H1 (cell line): ENCODE measurements at regions not wholly inside any gene's neighbourhood (a gene's known extent, or its start where the extent isn't known, plus 50 kb on each side); places are given as distances from the start of the nearest gene placed in this dataset.

Experiments used
- CTCF ChIA-PET: fragments of 300-600 bp; sonication (Branson Sonifier 250); formaldehyde crosslinking; loops from one replicate; lab custom pipeline; 2021; ENCODE audit not compliant: partially characterized antibody; lab: Charles Lee
- POLR2A ChIA-PET: fragments of 300-600 bp; sonication (Branson Sonifier 250); formaldehyde crosslinking; loops from one replicate; lab custom pipeline; 2021; ENCODE audit warnings: inconsistent platforms; ENCODE audit not compliant: partially characterized antibody; lab: Charles Lee
- DNase-seq, 2 experiments: peaks; one replicate each; pipeline versions ENCODE4 v3.0.0 to v3.0.0-alpha.2; 2010 to 2022; ENCODE audit warnings: low spot score in 2 of 2, low read depth in 1 of 2, mixed read lengths in 1 of 2
- FAIRE-seq: peaks from 2 replicates; lab custom pipeline; 2011; peaks lifted over from hg19 to GRCh38; lab: Jason Lieb, UNC
- H2AFZ ChIP-seq: 2 replicates; pipeline ENCODE4 v1.8.1; 2012; ENCODE audit warnings: low read length, inconsistent platforms
- H2AK5ac ChIP-seq: 2 replicates; pipeline ENCODE4 v1.6.1; 2013; ENCODE audit warnings: low read depth, low read length
- H2BK120ac ChIP-seq: replicated peaks from 2 replicates; pipeline ENCODE3; 2013; ENCODE audit warnings: low read depth, low read length, inconsistent platforms
- H2BK12ac ChIP-seq: 2 replicates; pipeline ENCODE4 v1.6.1; 2013; ENCODE audit warnings: low read depth, low read length
- H2BK15ac ChIP-seq: 2 replicates; pipeline ENCODE4 v1.6.1; 2013; ENCODE audit warnings: low read length
- H2BK20ac ChIP-seq: 2 replicates; pipeline ENCODE4 v1.6.1; 2013; ENCODE audit warnings: low read length
- H2BK5ac ChIP-seq: 2 replicates; pipeline ENCODE4 v1.6.1; 2013; ENCODE audit warnings: low read depth, low read length
- H3K14ac ChIP-seq: 2 replicates; pipeline ENCODE4 v1.6.1; 2013; ENCODE audit warnings: inconsistent platforms; ENCODE audit not compliant: insufficient read length
- H3K18ac ChIP-seq: 2 replicates; pipeline ENCODE4 v1.6.1; 2013; ENCODE audit warnings: low read length; ENCODE audit errors: extremely low read depth
- H3K23ac ChIP-seq: 2 replicates; pipeline ENCODE4 v1.6.1; 2013; ENCODE audit warnings: inconsistent platforms; ENCODE audit not compliant: insufficient read length
- H3K23me2 ChIP-seq: 2 replicates; pipeline ENCODE4 v1.6.1; 2013; ENCODE audit warnings: low read depth, low read length
- H3K27ac ChIP-seq: 2 replicates; pipeline ENCODE4 v1.6.1; 2011; ENCODE audit warnings: low read depth, low read length, inconsistent platforms
- H3K27me3 ChIP-seq, 4 experiments: replicated peaks in 1 of 4; 1 replicate in 1 of 4; 2 replicates in 3 of 4; pipeline versions ENCODE4 v1.6.1 to v1.8.1; 2011 to 2013; ENCODE audit warnings: low read length in 3 of 4, mild to moderate bottlenecking in 3 of 4, inconsistent platforms in 2 of 4, mixed read lengths in 2 of 4, moderate library complexity in 1 of 4; ENCODE audit not compliant: control insufficient read depth in 3 of 4, insufficient read depth in 3 of 4; ENCODE audit errors: extremely low read depth in 1 of 4
- H3K36me3 ChIP-seq, 4 experiments: 2 replicates each; pipeline versions ENCODE4 v1.6.1 to v1.8.1; 2011 to 2013; ENCODE audit warnings: mild to moderate bottlenecking in 4 of 4, low read length in 3 of 4, moderate library complexity in 2 of 4, control low read depth in 1 of 4, inconsistent platforms in 1 of 4; ENCODE audit not compliant: insufficient read depth in 4 of 4, control insufficient read depth in 2 of 4
- H3K4ac ChIP-seq: replicated peaks from 2 replicates; pipeline ENCODE3; 2013; ENCODE audit warnings: low read length, low read depth, mixed read lengths, inconsistent platforms; ENCODE audit not compliant: insufficient read length
- H3K4me1 ChIP-seq, 4 experiments: replicated peaks in 1 of 4; 1 replicate in 1 of 4; 2 replicates in 3 of 4; pipeline versions ENCODE4 v1.6.1 to v1.8.1; 2011 to 2013; ENCODE audit warnings: low read length in 3 of 4, inconsistent platforms in 2 of 4, mixed read lengths in 1 of 4; ENCODE audit not compliant: insufficient read depth in 4 of 4, control insufficient read depth in 3 of 4
- H3K4me2 ChIP-seq, 2 experiments: 2 replicates each; pipeline versions ENCODE4 v1.6.1 to v1.8.1; 2011 to 2013; ENCODE audit warnings: low read depth in 2 of 2, low read length in 2 of 2, control low read depth in 1 of 2, inconsistent platforms in 1 of 2, mild to moderate bottlenecking in 1 of 2; ENCODE audit not compliant: insufficient read depth in 1 of 2
- H3K4me3 ChIP-seq, 4 experiments: fragments of 200-600, 300-600 bp in 1 of 4; sonication (generic), shearing (Covaris generic), sonication (Bioruptor Twin) in 1 of 4; 2 replicates each; pipeline versions ENCODE4 v1.5.1 to v1.8.1; 2011 to 2016; ENCODE audit warnings: low read length in 4 of 4, low read depth in 3 of 4, control low read depth in 2 of 4, inconsistent platforms in 2 of 4, mild to moderate bottlenecking in 2 of 4, mixed read lengths in 1 of 4, moderate library complexity in 1 of 4; ENCODE audit not compliant: insufficient read depth in 2 of 4; ENCODE audit errors: extremely low read depth in 1 of 4
- H3K56ac ChIP-seq: replicated peaks from 2 replicates; pipeline ENCODE3; 2013; ENCODE audit warnings: low read depth, mild to moderate bottlenecking, mixed read lengths, low read length, inconsistent platforms; ENCODE audit not compliant: insufficient read length
- H3K79me1 ChIP-seq: 2 replicates; pipeline ENCODE4 v1.6.1; 2013; ENCODE audit warnings: low read depth, low read length, control low read depth
- H3K79me2 ChIP-seq, 2 experiments: 2 replicates each; pipeline versions ENCODE4 v1.6.1 to v1.8.1; 2012 to 2013; ENCODE audit warnings: low read length in 2 of 2, mild to moderate bottlenecking in 2 of 2, inconsistent platforms in 1 of 2; ENCODE audit not compliant: insufficient read depth in 2 of 2, control insufficient read depth in 1 of 2
- H3K9ac ChIP-seq, 4 experiments: replicated peaks in 1 of 4; 1 replicate in 1 of 4; 2 replicates in 3 of 4; pipeline versions ENCODE4 v1.6.1 to v1.8.1; 2011 to 2013; ENCODE audit warnings: low read depth in 3 of 4, low read length in 3 of 4, control low read depth in 2 of 4, mild to moderate bottlenecking in 2 of 4, moderate library complexity in 2 of 4, inconsistent platforms in 1 of 4; ENCODE audit errors: extremely low read depth in 1 of 4
- H3K9me3 ChIP-seq, 2 experiments: 2 replicates each; pipeline versions ENCODE4 v1.6.1 to v1.8.1; 2012 to 2013; ENCODE audit warnings: mild to moderate bottlenecking in 2 of 2, moderate library complexity in 2 of 2, control low read depth in 1 of 2, inconsistent platforms in 1 of 2, low read depth in 1 of 2, low read length in 1 of 2, mixed read lengths in 1 of 2; ENCODE audit not compliant: insufficient read depth in 2 of 2
- H4K20me1 ChIP-seq, 2 experiments: replicated peaks in 1 of 2; 2 replicates each; pipeline versions ENCODE3 to v1.8.1; 2011 to 2013; ENCODE audit warnings: inconsistent platforms in 2 of 2, low read length in 2 of 2, mild to moderate bottlenecking in 1 of 2; ENCODE audit not compliant: insufficient read depth in 2 of 2, control insufficient read depth in 1 of 2
- H4K5ac ChIP-seq: 2 replicates; pipeline ENCODE4 v1.6.1; 2013; ENCODE audit warnings: low read length, low read depth, mixed read lengths, inconsistent platforms; ENCODE audit not compliant: insufficient read length
- H4K8ac ChIP-seq: 2 replicates; pipeline ENCODE4 v1.8.0; 2013; ENCODE audit warnings: mild to moderate bottlenecking, moderate library complexity, low read length, inconsistent platforms; ENCODE audit not compliant: insufficient read depth; ENCODE audit errors: extremely low read depth
- H4K91ac ChIP-seq: replicated peaks from 2 replicates; pipeline ENCODE3; 2013; ENCODE audit warnings: low read length, mixed read lengths, inconsistent platforms; ENCODE audit not compliant: insufficient read length
- ASH2L ChIP-seq: fragments of 200-600, 300-600 bp; sonication (generic); IDR thresholded peaks from one replicate; pipeline ENCODE4 v1.7.1; 2017; ENCODE audit warnings: low read length
- CBX5 ChIP-seq: fragments of 300-800, 300-1000 bp; sonication (generic); IDR thresholded peaks from 2 replicates; pipeline ENCODE4 v1.7.1; 2016; ENCODE audit warnings: antibody characterized with exemption, low read length, low read depth
- CHD1 ChIP-seq: IDR thresholded peaks from 2 replicates; pipeline ENCODE4 v1.6.1; 2012; ENCODE audit warnings: low read depth, low read length, improper control_type of control experiment
- CTBP2 ChIP-seq: IDR thresholded peaks from 2 replicates; pipeline ENCODE4 v1.7.0; 2011; ENCODE audit warnings: borderline replicate concordance, mild to moderate bottlenecking, moderate library complexity, mixed read lengths, low read length; ENCODE audit not compliant: insufficient read depth, insufficient read length
- EZH2 ChIP-seq: fragments of 200-600 bp; sonication (generic); IDR thresholded peaks from 2 replicates; pipeline ENCODE4 v1.7.1; 2012; ENCODE audit warnings: low read depth, mild to moderate bottlenecking, moderate library complexity, low read length, inconsistent platforms; ENCODE audit not compliant: severe bottlenecking
- HDAC2 ChIP-seq, 2 experiments: fragments of 300-600 bp in 1 of 2; sonication (generic) in 1 of 2; IDR thresholded peaks; 2 replicates each; pipeline ENCODE4 v1.6.1; 2011 to 2012; ENCODE audit warnings: low read depth in 2 of 2, low read length in 2 of 2, mild to moderate bottlenecking in 2 of 2, moderate library complexity in 2 of 2, borderline replicate concordance in 1 of 2, inconsistent platforms in 1 of 2
- NANOG ChIP-seq: IDR thresholded peaks from 2 replicates; pipeline ENCODE4 v1.6.1; 2011; ENCODE audit warnings: low read length, low read depth, mild to moderate bottlenecking, inconsistent platforms; ENCODE audit not compliant: insufficient read depth, poor library complexity, severe bottlenecking
- RBBP5 ChIP-seq: IDR thresholded peaks from 2 replicates; pipeline ENCODE4 v1.7.1; 2012; ENCODE audit warnings: low read depth, mild to moderate bottlenecking, inconsistent platforms, low read length, moderate library complexity, borderline replicate concordance
- YY1 ChIP-seq: IDR thresholded peaks from 2 replicates; pipeline ENCODE4 v1.6.1; 2011; ENCODE audit warnings: low read depth, mild to moderate bottlenecking, low read length
- WGBS, 2 experiments: shearing (Covaris generic) in 1 of 2; methylation state at CpG; one replicate each; pipeline versions ENCODE4 v1.1.6 to v1.1.7; 2013 to 2015; ENCODE audit warnings: low lambda C conversion rate in 2 of 2, mixed read lengths in 2 of 2, inconsistent platforms in 1 of 2, low coverage in 1 of 2, missing lambda C conversion rate in 1 of 2; ENCODE audit not compliant: insufficient replicate concordance in 2 of 2, insufficient coverage in 1 of 2, insufficient read length in 1 of 2; ENCODE audit errors: extremely low coverage in 1 of 2, missing lambda C conversion rate in 1 of 2; 5-methylcytosine and 5-hydroxymethylcytosine counted together
- TF ChIP-seq, protein P1 (sequence below), 3 experiments: IDR thresholded peaks; 1 replicate in 2 of 3; 2 replicates in 1 of 3; pipeline versions ENCODE4 v1.5.1 to v1.6.1; 2011; ENCODE audit warnings: low read length in 3 of 3, mild to moderate bottlenecking in 3 of 3, inconsistent platforms in 2 of 3, low read depth in 1 of 3, moderate library complexity in 1 of 3; ENCODE audit not compliant: insufficient read depth in 1 of 3; ENCODE audit errors: control extremely low read depth in 1 of 3

DNA sequence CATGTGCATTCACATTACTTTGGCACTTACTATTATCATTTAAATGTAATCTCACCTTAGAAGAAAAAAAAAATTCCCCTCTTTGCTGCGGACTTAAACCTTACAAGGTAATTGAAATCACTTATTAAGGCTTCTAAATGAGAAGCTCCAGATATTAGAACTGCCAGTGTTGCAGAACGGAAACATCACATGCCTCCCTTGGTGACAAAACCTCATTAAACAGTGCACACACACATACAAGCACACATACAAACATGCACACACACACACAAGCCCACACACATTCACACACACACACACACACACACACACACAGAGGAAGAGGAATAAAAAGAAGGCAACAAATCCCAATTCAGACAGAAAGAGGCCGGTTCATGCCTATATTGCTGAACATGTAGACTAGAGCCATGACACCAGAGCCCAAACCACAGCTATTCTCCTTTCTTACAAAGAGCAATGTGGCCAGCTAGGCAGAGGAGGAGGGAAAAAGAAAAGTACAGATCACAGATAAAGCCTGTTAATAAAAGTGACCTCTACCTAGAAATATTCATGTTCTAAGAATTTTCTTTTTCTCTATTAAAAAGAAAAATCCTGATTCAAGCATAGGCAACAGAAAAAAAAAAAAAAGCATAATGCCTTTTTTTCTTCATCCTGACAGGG lies 405.2 kb upstream of the FLRT2 start:
- no peaks in the 10 kb centered on the region for H3K4me1 ChIP-seq
- DNase-seq (no peak), FAIRE-seq (no peak)
- H3K4ac ChIP-seq = no peak overlapping the region
- H2BK15ac ChIP-seq = no peak overlapping the region
- no peaks in the 10 kb centered on the region for H3K79me2 ChIP-seq
- no peak overlapping the region for H3K4me2 ChIP-seq
- H4K5ac ChIP-seq = no peak overlapping the region
- H3K36me3 ChIP-seq = no peaks in the 10 kb centered on the region
- H3K27me3 ChIP-seq = no peaks in the 10 kb centered on the region
- no peak overlapping the region for H3K4me3 ChIP-seq
- no peak overlapping the region for H2AFZ ChIP-seq
- no peaks in the 10 kb centered on the region for H4K20me1 ChIP-seq
- H4K91ac ChIP-seq = no peak overlapping the region
- no peak overlapping the region for H2BK12ac ChIP-seq
- WGBS, 2 experiments = 76% methylated on average over 3 of the region's 3 CpGs; no CpG with 5 or more reads in 1 of the 2 experiments
- H3K18ac ChIP-seq = no peak overlapping the region
- H3K14ac ChIP-seq = no peak overlapping the region
- ChIA-PET CTCF (interaction anchor here (0.7 kb wide), 1 partner anchor 176 kb away, joined by 3 read pairs; no protein-coding TSS in a partner anchor), POLR2A (no interaction called here)
- no peak overlapping the region for H3K27ac ChIP-seq
- H3K79me1 ChIP-seq = no peaks in the 10 kb centered on the region
- H2AK5ac ChIP-seq = no peak overlapping the region
- H2BK120ac ChIP-seq = no peak overlapping the region
- H3K56ac ChIP-seq = no peak overlapping the region
- no peak overlapping the region for H2BK20ac ChIP-seq
- H3K23me2 ChIP-seq = peaks cover 2% of the 10 kb centered on the region; the same call in 1 of the 2 replicates
- H2BK5ac ChIP-seq = no peak overlapping the region
- no peak overlapping the region for H3K23ac ChIP-seq
- no peaks in the 10 kb centered on the region for H3K9me3 ChIP-seq
- no peak overlapping the region for H4K8ac ChIP-seq
- no peak overlapping the region for H3K9ac ChIP-seq
- no peak for TF ChIP-seq HDAC2 (IDR thresholded peaks at IDR 0.05; ENCODE audit: borderline replicate concordance in 1 of 2, low read depth in 2 of 2, low read length in 2 of 2)
- TF ChIP-seq ASH2L = no peak
- no peak for TF ChIP-seq CTBP2
- no peak for TF ChIP-seq NANOG
- TF ChIP-seq CHD1 = no peak
- no peak for TF ChIP-seq RBBP5
- no peak for TF ChIP-seq YY1
- TF ChIP-seq CBX5 = no peak
- no peak for TF ChIP-seq EZH2
- TF ChIP-seq, protein P1, sequence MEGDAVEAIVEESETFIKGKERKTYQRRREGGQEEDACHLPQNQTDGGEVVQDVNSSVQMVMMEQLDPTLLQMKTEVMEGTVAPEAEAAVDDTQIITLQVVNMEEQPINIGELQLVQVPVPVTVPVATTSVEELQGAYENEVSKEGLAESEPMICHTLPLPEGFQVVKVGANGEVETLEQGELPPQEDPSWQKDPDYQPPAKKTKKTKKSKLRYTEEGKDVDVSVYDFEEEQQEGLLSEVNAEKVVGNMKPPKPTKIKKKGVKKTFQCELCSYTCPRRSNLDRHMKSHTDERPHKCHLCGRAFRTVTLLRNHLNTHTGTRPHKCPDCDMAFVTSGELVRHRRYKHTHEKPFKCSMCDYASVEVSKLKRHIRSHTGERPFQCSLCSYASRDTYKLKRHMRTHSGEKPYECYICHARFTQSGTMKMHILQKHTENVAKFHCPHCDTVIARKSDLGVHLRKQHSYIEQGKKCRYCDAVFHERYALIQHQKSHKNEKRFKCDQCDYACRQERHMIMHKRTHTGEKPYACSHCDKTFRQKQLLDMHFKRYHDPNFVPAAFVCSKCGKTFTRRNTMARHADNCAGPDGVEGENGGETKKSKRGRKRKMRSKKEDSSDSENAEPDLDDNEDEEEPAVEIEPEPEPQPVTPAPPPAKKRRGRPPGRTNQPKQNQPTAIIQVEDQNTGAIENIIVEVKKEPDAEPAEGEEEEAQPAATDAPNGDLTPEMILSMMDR (IDR thresholded peaks at IDR 0.05; ENCODE audit: control extremely low read depth in 1 of 3, insufficient read depth in 1 of 3, low read depth in 1 of 3, low read length in 3 of 3) = no peak
